K562 (cell line): ENCODE measurements at regions not wholly inside any gene's neighbourhood (a gene's known extent, or its start where the extent isn't known, plus 50 kb on each side); places are given as distances from the start of the nearest gene placed in this dataset.

Experiments used
- ATAC-seq: fragments of 200-7000 bp; cut with Tn5 transposase; 3 replicates; pipeline ENCODE4 v1.9.1; 2020; ENCODE audit warnings: moderate library complexity
- BruUV-seq: library from RNA; stranded (reverse); fragments of 400-500 nt; replicated peaks from 2 replicates; lab custom pipeline; 2021; lab: Mats Ljungman, UMichigan
- CTCF ChIA-PET: fragments of 300-600 bp; formaldehyde crosslinking; extraction: SDS; loops from one replicate; lab custom pipeline; 2021; ENCODE audit warnings: low intra/inter-chr PET ratio; lab: Yijun Ruan, JAX
- POLR2A ChIA-PET: fragments of 300-600, 350-650 bp; sonication (Branson Sonifier 250); formaldehyde crosslinking; extraction: SDS; loops from one replicate; lab custom pipeline; 2021; ENCODE audit warnings: antibody characterized with exemption, inconsistent platforms; lab: Yijun Ruan, JAX
- DNase-seq, 4 experiments: peaks; one replicate each; pipeline versions ENCODE4 v3.0.0 to v3.0.0-alpha.2; 2011 to 2018; ENCODE audit warnings: low spot score in 3 of 4, mixed read lengths in 3 of 4; ENCODE audit errors: extremely low read depth in 1 of 4
- FAIRE-seq: peaks from 2 replicates; lab custom pipeline; 2011; peaks lifted over from hg19 to GRCh38; lab: Jason Lieb, UNC
- H2AFZ ChIP-seq: 2 replicates; pipeline ENCODE4 v1.6.0; 2011; ENCODE audit warnings: low read depth, low read length, control low read depth, inconsistent platforms
- H3K27ac ChIP-seq: fragments of 200-600 bp; 3 replicates; pipeline ENCODE4 v1.8.0; 2011; ENCODE audit warnings: low read depth, mild to moderate bottlenecking, control low read depth, inconsistent platforms, low read length, moderate library complexity, mixed read lengths; ENCODE audit errors: extremely low read depth
- H3K27me3 ChIP-seq, 2 experiments: fragments of 300-600 bp in 1 of 2; 2 replicates in 1 of 2; 3 replicates in 1 of 2; pipeline versions ENCODE4 v1.6.0 to v1.8.0; 2011; ENCODE audit warnings: inconsistent platforms in 2 of 2, low read length in 2 of 2, mild to moderate bottlenecking in 1 of 2, mixed read lengths in 1 of 2, moderate library complexity in 1 of 2; ENCODE audit not compliant: control insufficient read depth in 2 of 2, insufficient read depth in 2 of 2
- H3K36me3 ChIP-seq: fragments of 300-600 bp; 3 replicates; pipeline ENCODE4 v1.8.0; 2011; ENCODE audit warnings: mild to moderate bottlenecking, low read length, inconsistent platforms; ENCODE audit not compliant: control insufficient read depth, insufficient read depth
- H3K4me1 ChIP-seq, 2 experiments: fragments of 200-600 bp in 1 of 2; replicated peaks in 1 of 2; 2 replicates in 1 of 2; 3 replicates in 1 of 2; pipeline versions ENCODE4 v1.5.1 to v1.8.0; 2011; ENCODE audit warnings: inconsistent platforms in 2 of 2, low read length in 2 of 2, mild to moderate bottlenecking in 1 of 2, mixed read lengths in 1 of 2, moderate library complexity in 1 of 2; ENCODE audit not compliant: control insufficient read depth in 2 of 2, insufficient read depth in 2 of 2
- H3K4me2 ChIP-seq: 2 replicates; pipeline ENCODE4 v1.6.1; 2011; ENCODE audit warnings: low read length, control low read depth, inconsistent platforms, mixed read lengths; ENCODE audit not compliant: insufficient read depth
- H3K4me3 ChIP-seq: fragments of 200-600 bp; sonication (generic), shearing (Covaris generic); 2 replicates; pipeline ENCODE4 v1.5.1; 2016; ENCODE audit warnings: control low read depth, inconsistent platforms
- H3K79me2 ChIP-seq: fragments of 200-600 bp; 3 replicates; pipeline ENCODE4 v1.8.0; 2011; ENCODE audit warnings: low read length, inconsistent platforms; ENCODE audit not compliant: control insufficient read depth, insufficient read depth
- H3K9ac ChIP-seq, 2 experiments: 2 replicates each; pipeline versions ENCODE4 v1.6.0 to v1.6.1; 2011; ENCODE audit warnings: low read depth in 2 of 2, low read length in 2 of 2, control low read depth in 1 of 2, inconsistent platforms in 1 of 2, mild to moderate bottlenecking in 1 of 2, mixed read lengths in 1 of 2; ENCODE audit not compliant: insufficient read depth in 1 of 2
- H3K9me1 ChIP-seq: one replicate; pipeline ENCODE4 v1.6.0; 2011; ENCODE audit warnings: inconsistent platforms, mild to moderate bottlenecking, low read length, moderate library complexity; ENCODE audit not compliant: control insufficient read depth, insufficient read depth
- H3K9me3 ChIP-seq: replicated peaks from 2 replicates; pipeline ENCODE4 v1.5.1; 2011; ENCODE audit warnings: low read depth, low read length, inconsistent platforms; ENCODE audit not compliant: control insufficient read depth, insufficient read depth
- H4K20me1 ChIP-seq: replicated peaks from 2 replicates; pipeline ENCODE4 v1.6.1; 2011; ENCODE audit warnings: low read length, inconsistent platforms, mixed read lengths; ENCODE audit not compliant: control insufficient read depth, insufficient read depth
- CHD1 ChIP-seq: fragments of 200-600 bp; sonication (generic); IDR thresholded peaks from one replicate; pipeline ENCODE4 v1.6.1; 2012; ENCODE audit warnings: mild to moderate bottlenecking, moderate library complexity, low read length, inconsistent platforms
- CREM ChIP-seq: IDR thresholded peaks from 2 replicates; pipeline ENCODE4 v1.6.1; 2014; ENCODE audit warnings: antibody characterized with exemption, low read depth
- CTBP1 ChIP-seq: fragments of 450-650 bp; IDR thresholded peaks from 2 replicates; pipeline ENCODE4 v1.6.1; 2016; ENCODE audit warnings: borderline replicate concordance
- FIP1L1 ChIP-seq: fragments of 200-400 bp; formaldehyde crosslinking; IDR thresholded peaks from 2 replicates; pipeline ENCODE4 v1.6.1; 2018; ENCODE audit warnings: mild to moderate bottlenecking, low read depth, low read length; ENCODE audit not compliant: poor library complexity, severe bottlenecking
- FOS ChIP-seq: IDR thresholded peaks from 3 replicates; pipeline ENCODE4 v1.6.1; 2011; ENCODE audit not compliant: insufficient read length; ENCODE audit errors: extremely low read depth
- HMG20B ChIP-seq: fragments of 250-450 bp; sonication (Bioruptor Pico); IDR thresholded peaks from 2 replicates; pipeline ENCODE4 v1.5.0; 2021; ENCODE audit warnings: mild to moderate bottlenecking
- NR2C2 ChIP-seq, 2 experiments: fragments of 200-800 bp in 1 of 2; sonication (Bioruptor generic) in 1 of 2; sonication (generic) in 1 of 2; formaldehyde crosslinking in 1 of 2; IDR thresholded peaks; 2 replicates each; pipeline versions ENCODE4 v1.6.1 to v1.8.0; 2016 to 2022; ENCODE audit warnings: mild to moderate bottlenecking in 1 of 2, missing compliant biosample characterization in 1 of 2, missing genetic modification characterization in 1 of 2, missing genetic modification reagents in 1 of 2
- SREBF1 ChIP-seq: fragments of 150-350 bp; IDR thresholded peaks from 2 replicates; pipeline ENCODE4 v1.6.1; 2014; ENCODE audit warnings: antibody characterized with exemption, low read depth, low read length, borderline replicate concordance
- ZBTB9 ChIP-seq: fragments of 450-650 bp; formaldehyde crosslinking; IDR thresholded peaks from 2 replicates; pipeline ENCODE4 v1.4.0; 2020; ENCODE audit warnings: mild to moderate bottlenecking, moderate library complexity
- ZFPM2 ChIP-seq: fragments of 250-450 bp; sonication (Bioruptor Pico); IDR thresholded peaks from 2 replicates; pipeline ENCODE4 v1.5.1; 2022; ENCODE audit warnings: mild to moderate bottlenecking
- ZNF24 ChIP-seq: fragments of 450-650 bp; IDR thresholded peaks from 2 replicates; pipeline ENCODE4 v1.6.1; 2016
- ZNF77 ChIP-seq: fragments of 250-450 bp; sonication (Bioruptor Pico); IDR thresholded peaks from 2 replicates; pipeline ENCODE4 v1.5.0; 2020
- WGBS: fragments of 100-300 bp; shearing (Covaris generic); methylation state at CpG from one replicate; pipeline ENCODE4 v1.1.6; 2016; ENCODE audit warnings: low coverage, mixed read lengths; ENCODE audit not compliant: insufficient coverage; ENCODE audit errors: missing lambda C conversion rate; 5-methylcytosine and 5-hydroxymethylcytosine counted together
- in situ Hi-C: fragments of 300-500 bp; cut with MboI; formaldehyde crosslinking; loops from 4 replicates; pipeline ENCODE4 v1.15.0; 2018; ENCODE audit warnings: inconsistent platforms, mixed read lengths
- intact Hi-C: fragments of 100-400 bp; cut with micrococcal nuclease; formaldehyde crosslinking; loops from 2 replicates; pipeline ENCODE4 v1.14.2; 2022

- H3K27me3 ChIP-seq, result no peaks in the 10 kb centered on the region
- H2AFZ ChIP-seq, result no peak overlapping the region
- in situ Hi-C loops (no loop called here), intact Hi-C loops (no loop called here)
- no peaks in the 10 kb centered on the region for H3K9me3 ChIP-seq
- no peaks in the 10 kb centered on the region for H4K20me1 ChIP-seq
- no TSS peak for BruUV-seq
- FAIRE-seq, result no peak
- H3K9me1 ChIP-seq, result no peaks in the 10 kb centered on the region
- H3K79me2 ChIP-seq, result no peaks in the 10 kb centered on the region
- WGBS, result 4% methylated on average over 5 of the region's 5 CpGs
- no peak overlapping the region for H3K4me3 ChIP-seq
- H3K36me3 ChIP-seq, result no peaks in the 10 kb centered on the region
- no peak overlapping the region for H3K4me2 ChIP-seq
- TF ChIP-seq ZBTB9 (CRISPR knock-in tag) (no peak), FOS (no peak), CREM (no peak), ZFPM2 (no peak), SREBF1 (no peak), CTBP1 (no peak), ZNF77 (CRISPR knock-in tag) (no peak), FIP1L1 (no peak), ZNF24 (no peak), HMG20B (no peak), NR2C2 (CRISPR knock-in tag; IDR thresholded peaks at IDR 0.05) (no peak), NR2C2 (tag; IDR thresholded peaks at IDR 0.05) (no peak), CHD1 (no peak)
- no peak for DNase-seq
- ATAC-seq, result no peak
- no peak overlapping the region for H3K9ac ChIP-seq
- no peak overlapping the region for H3K27ac ChIP-seq
- no peaks in the 10 kb centered on the region for H3K4me1 ChIP-seq
- POLR2A ChIA-PET, result interaction anchor here (1.2 kb wide), 1 partner anchor 9 kb away, joined by 3 read pairs; no protein-coding TSS in a partner anchor
- CTCF ChIA-PET, result no interaction called here
Observed at GRCh38 chr9:7240569-7241311, 483.0 kb downstream of the KDM4C start.
